NT2/D1 (cell line): ENCODE measurements at regions not wholly inside any gene's neighbourhood (a gene's known extent, or its start where the extent isn't known, plus 50 kb on each side); places are given as distances from the start of the nearest gene placed in this dataset.

ENCODE experiments used
- DNase-seq: peaks from one replicate; pipeline ENCODE4 v3.0.0-alpha.2; 2011; ENCODE audit warnings: low read depth, low spot score
- H3K27me3 ChIP-seq: 2 replicates; pipeline ENCODE4 v1.6.0; 2011; ENCODE audit warnings: mild to moderate bottlenecking; ENCODE audit not compliant: insufficient read length, insufficient read depth
- H3K36me3 ChIP-seq: 2 replicates; pipeline ENCODE4 v1.6.1; 2011; ENCODE audit warnings: mild to moderate bottlenecking, low read length, mixed read lengths; ENCODE audit not compliant: insufficient read depth, insufficient read length
- H3K4me1 ChIP-seq: 2 replicates; pipeline ENCODE4 v1.5.1; 2011; ENCODE audit not compliant: insufficient read depth, insufficient read length
- H3K4me3 ChIP-seq: 2 replicates; pipeline ENCODE4 v1.5.1; 2011; ENCODE audit warnings: low read depth; ENCODE audit not compliant: insufficient read length
- H3K9ac ChIP-seq: 2 replicates; pipeline ENCODE4 v1.6.0; 2011; ENCODE audit warnings: low read depth; ENCODE audit not compliant: insufficient read length
- H3K9me3 ChIP-seq: 2 replicates; pipeline ENCODE4 v1.5.1; 2011; ENCODE audit warnings: mild to moderate bottlenecking, low read length; ENCODE audit not compliant: insufficient read depth
- SUZ12 ChIP-seq: IDR thresholded peaks from 2 replicates; pipeline ENCODE4 v1.6.1; 2011; ENCODE audit not compliant: insufficient read length, insufficient read depth; ENCODE audit errors: extremely low read depth
- YY1 ChIP-seq: IDR thresholded peaks from 2 replicates; pipeline ENCODE4 v1.6.1; 2011; ENCODE audit not compliant: insufficient read length, insufficient read depth
- ZNF274 ChIP-seq: IDR thresholded peaks from 2 replicates; pipeline ENCODE4 v1.6.1; 2011; ENCODE audit warnings: mild to moderate bottlenecking, low read depth, low read length

GRCh38 chr12:24488906-24489619 lies 459.8 kb downstream of the BCAT1 start:
- no peak for DNase-seq
- H3K36me3 ChIP-seq: no peaks in the 10 kb centered on the region
- TF ChIP-seq ZNF274 (no peak), SUZ12 (no peak), YY1 (no peak)
- no peaks in the 10 kb centered on the region for H3K9me3 ChIP-seq
- H3K4me1 ChIP-seq: no peaks in the 10 kb centered on the region
- no peak overlapping the region for H3K4me3 ChIP-seq
- H3K27me3 ChIP-seq: no peaks in the 10 kb centered on the region
- H3K9ac ChIP-seq: no peak overlapping the region

DNA sequence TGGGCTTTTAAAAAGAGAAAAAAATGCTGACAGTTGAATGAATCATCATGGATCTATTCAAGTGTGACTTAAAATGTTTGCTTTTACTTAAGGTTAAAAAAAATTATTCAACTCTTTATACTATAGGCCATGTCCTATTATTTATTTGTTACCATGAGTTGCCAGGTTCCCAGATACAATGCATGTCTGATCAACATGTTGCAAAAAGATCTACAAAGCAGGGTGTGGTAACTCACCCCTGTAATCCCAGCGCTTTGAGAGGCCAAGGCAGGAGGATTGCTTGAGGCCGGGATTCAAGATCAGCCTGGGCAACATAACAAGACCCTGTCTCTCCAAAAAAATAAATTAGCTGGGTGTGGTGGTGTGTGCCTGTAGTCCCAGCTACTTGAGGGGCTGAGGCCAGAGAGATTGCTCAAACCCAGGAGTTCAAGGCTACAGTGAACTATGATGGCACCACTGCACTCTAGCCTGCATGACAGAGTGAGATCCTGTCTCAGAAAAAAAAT lies 460.8 kb downstream of the BCAT1 start:
- H3K9me3 ChIP-seq: no peaks in the 10 kb centered on the region

GRCh38 chr12:24487606-24488005 lies 461.3 kb downstream of the BCAT1 start:
- no peak for DNase-seq
- no peaks in the 10 kb centered on the region for H3K27me3 ChIP-seq
- no peaks in the 10 kb centered on the region for H3K4me1 ChIP-seq
- H3K4me3 ChIP-seq: no peak overlapping the region
- H3K9ac ChIP-seq: no peak overlapping the region
- no peaks in the 10 kb centered on the region for H3K36me3 ChIP-seq
- no peaks in the 10 kb centered on the region for H3K9me3 ChIP-seq
- no peak for TF ChIP-seq SUZ12
- TF ChIP-seq YY1: no peak
- no peak for TF ChIP-seq ZNF274

More for the DNA sequence above, 460.8 kb downstream of the BCAT1 start:
- H3K4me3 ChIP-seq: no peak overlapping the region
- TF ChIP-seq SUZ12: no peak
- TF ChIP-seq YY1: no peak
- no peak for TF ChIP-seq ZNF274
- no peak for DNase-seq
- H3K36me3 ChIP-seq: no peaks in the 10 kb centered on the region
- H3K9ac ChIP-seq: no peak overlapping the region
- no peaks in the 10 kb centered on the region for H3K27me3 ChIP-seq
- H3K4me1 ChIP-seq: no peaks in the 10 kb centered on the region

DNA sequence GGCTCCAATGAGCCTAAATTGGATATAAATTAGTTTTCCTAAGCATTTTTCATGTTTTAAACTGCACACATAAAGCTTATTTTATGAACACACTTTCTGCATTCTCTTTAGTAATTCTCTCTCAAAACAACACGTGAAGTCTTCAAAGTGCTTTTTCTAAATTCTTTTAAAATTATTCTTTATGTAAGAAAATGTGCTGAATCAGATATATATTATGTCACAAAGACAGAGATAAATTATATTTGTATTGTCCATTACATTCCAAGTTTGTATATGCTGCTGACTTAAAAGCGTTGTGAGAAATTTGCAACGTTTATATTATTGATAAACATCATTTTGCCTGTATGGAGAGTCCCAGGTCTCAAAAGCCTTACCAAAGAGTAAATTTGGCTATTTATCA lies 465.2 kb downstream of the BCAT1 start:
- H3K27me3 ChIP-seq: no peaks in the 10 kb centered on the region
- no peaks in the 10 kb centered on the region for H3K9me3 ChIP-seq
- H3K36me3 ChIP-seq: no peaks in the 10 kb centered on the region
- TF ChIP-seq YY1: no peak
- no peak for TF ChIP-seq SUZ12
- no peak for TF ChIP-seq ZNF274
- no peaks in the 10 kb centered on the region for H3K4me1 ChIP-seq
- H3K9ac ChIP-seq: no peak overlapping the region
- no peak overlapping the region for H3K4me3 ChIP-seq
- no peak for DNase-seq

- H3K9ac ChIP-seq: no peak overlapping the region
- no peaks in the 10 kb centered on the region for H3K27me3 ChIP-seq
- H3K9me3 ChIP-seq: no peaks in the 10 kb centered on the region
- no peak for TF ChIP-seq ZNF274
- no peak for TF ChIP-seq SUZ12
- no peak for TF ChIP-seq YY1
- H3K4me1 ChIP-seq: no peaks in the 10 kb centered on the region
- no peak for DNase-seq
- no peak overlapping the region for H3K4me3 ChIP-seq
- no peaks in the 10 kb centered on the region for H3K36me3 ChIP-seq
Observed at GRCh38 chr12:24482882-24483604, 465.9 kb downstream of the BCAT1 start.

GRCh38 chr12:24482044-24482443 lies 466.9 kb downstream of the BCAT1 start:
- no peaks in the 10 kb centered on the region for H3K27me3 ChIP-seq
- no peak overlapping the region for H3K4me3 ChIP-seq
- no peaks in the 10 kb centered on the region for H3K36me3 ChIP-seq
- DNase-seq: no peak
- H3K4me1 ChIP-seq: no peaks in the 10 kb centered on the region
- no peak for TF ChIP-seq ZNF274
- TF ChIP-seq SUZ12: no peak
- TF ChIP-seq YY1: no peak
- H3K9ac ChIP-seq: no peak overlapping the region
- H3K9me3 ChIP-seq: no peaks in the 10 kb centered on the region

- no peak for DNase-seq
- no peak overlapping the region for H3K9ac ChIP-seq
- H3K27me3 ChIP-seq: no peaks in the 10 kb centered on the region
- H3K9me3 ChIP-seq: no peaks in the 10 kb centered on the region
- TF ChIP-seq SUZ12 (no peak), ZNF274 (no peak), YY1 (no peak)
- no peaks in the 10 kb centered on the region for H3K36me3 ChIP-seq
- H3K4me3 ChIP-seq: no peak overlapping the region
- no peaks in the 10 kb centered on the region for H3K4me1 ChIP-seq
Observed at GRCh38 chr12:24480766-24481449, 468.0 kb downstream of the BCAT1 start.
